OCI-LY7 (cell line): ENCODE measurements at regions not wholly inside any gene's neighbourhood (a gene's known extent, or its start where the extent isn't known, plus 50 kb on each side); places are given as distances from the start of the nearest gene placed in this dataset.

Experiments used
- CTCF ChIP-seq: fragments of 200-600 bp; sonication (generic); conservative IDR thresholded peaks from 2 replicates; pipeline ENCODE4 v1.5.1; 2014; ENCODE audit warnings: mild to moderate bottlenecking, antibody characterized with exemption, low read length, moderate library complexity, mixed read lengths
- EZH2phosphoT487 ChIP-seq: fragments of 200-600 bp; sonication (generic); IDR thresholded peaks from 2 replicates; pipeline ENCODE4 v1.6.1; 2018; ENCODE audit warnings: low read depth, borderline replicate concordance, mild to moderate bottlenecking, mixed run types, antibody characterized with exemption, low read length, moderate library complexity, mixed read lengths

- TF ChIP-seq CTCF, result no peak
- no peak for TF ChIP-seq EZH2phosphoT487
Measured at GRCh38 chr21:21813934-21814333, 815.7 kb downstream of the NCAM2 start.
